Osteocyte (in vitro differentiated cells): ENCODE measurements at regions not wholly inside any gene's neighbourhood (a gene's known extent, or its start where the extent isn't known, plus 50 kb on each side); places are given as distances from the start of the nearest gene placed in this dataset.

Experiments
- DNase-seq: peaks from one replicate; pipeline ENCODE4 v3.0.0; 2021; ENCODE audit warnings: mixed read lengths; ENCODE audit not compliant: unreplicated experiment; ENCODE audit errors: extremely low spot score
- H3K27ac Mint-ChIP-seq: one replicate; pipeline ENCODE4 v1.8.0; 2021; ENCODE audit warnings: mild to moderate bottlenecking, mixed read lengths; ENCODE audit not compliant: unreplicated experiment
- H3K27me3 Mint-ChIP-seq: one replicate; pipeline ENCODE4 v1.8.0; 2021; ENCODE audit warnings: mixed read lengths; ENCODE audit not compliant: unreplicated experiment
- H3K36me3 Mint-ChIP-seq: one replicate; pipeline ENCODE4 v1.8.0; 2021; ENCODE audit warnings: mixed read lengths; ENCODE audit not compliant: unreplicated experiment
- H3K4me1 Mint-ChIP-seq: one replicate; pipeline ENCODE4 v1.8.0; 2021; ENCODE audit warnings: mixed read lengths; ENCODE audit not compliant: unreplicated experiment
- H3K4me3 Mint-ChIP-seq: one replicate; pipeline ENCODE4 v1.8.0; 2021; ENCODE audit warnings: mild to moderate bottlenecking, moderate library complexity, mixed read lengths; ENCODE audit not compliant: unreplicated experiment
- H3K9me3 Mint-ChIP-seq: one replicate; pipeline ENCODE4 v1.8.0; 2021; ENCODE audit warnings: mixed read lengths; ENCODE audit not compliant: unreplicated experiment
- TF ChIP-seq, protein P1 (sequence below): fragments of 200-600 bp; sonication (generic); IDR thresholded peaks from 2 replicates; pipeline ENCODE4 v1.5.0; 2021; ENCODE audit warnings: antibody characterized with exemption, mild to moderate bottlenecking, moderate library complexity

DNA sequence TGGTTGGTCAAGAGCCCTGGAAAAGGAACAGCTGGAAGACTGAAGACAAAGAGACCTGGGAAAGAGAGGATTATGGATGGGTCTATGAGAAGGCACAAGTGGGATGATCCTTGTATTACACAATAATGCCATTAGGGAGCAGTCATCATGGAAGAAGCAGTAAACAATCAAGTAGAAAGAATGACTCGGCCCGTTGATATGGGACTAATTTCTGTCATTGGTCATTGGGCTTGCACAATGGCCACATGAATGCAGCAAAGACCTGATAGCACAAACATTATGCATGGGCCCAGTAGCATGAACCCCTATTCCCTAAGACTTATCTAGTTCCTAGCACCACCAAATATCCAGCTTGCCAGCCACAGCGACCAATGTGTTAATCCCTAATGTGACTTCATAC, 390.3 kb upstream of the ZNF507 start:
- no peaks in the 10 kb centered on the region for H3K4me1 Mint-ChIP-seq

DNA sequence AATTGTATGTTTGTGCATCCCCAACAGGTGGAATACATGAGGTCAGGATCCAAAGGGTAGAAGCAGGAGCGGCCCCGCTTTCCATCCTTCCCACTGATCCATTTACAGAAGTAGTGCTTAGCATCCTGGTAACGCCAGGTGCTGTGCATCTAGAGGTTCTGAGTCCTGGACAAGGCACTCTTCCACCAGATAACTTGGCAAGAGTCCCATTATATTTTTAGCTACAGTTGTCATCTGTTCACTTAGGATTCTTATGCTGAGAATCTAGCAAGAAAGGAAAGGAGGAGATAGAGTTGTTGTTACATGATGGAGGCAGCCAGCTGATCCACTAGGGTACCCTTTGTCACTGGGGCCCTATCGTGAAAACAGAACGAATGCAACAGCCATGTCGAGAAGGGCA, 389.5 kb upstream of the ZNF507 start:
- H3K4me1 Mint-ChIP-seq = no peaks in the 10 kb centered on the region
- H3K27ac Mint-ChIP-seq = no peak overlapping the region
- TF ChIP-seq, protein P1, sequence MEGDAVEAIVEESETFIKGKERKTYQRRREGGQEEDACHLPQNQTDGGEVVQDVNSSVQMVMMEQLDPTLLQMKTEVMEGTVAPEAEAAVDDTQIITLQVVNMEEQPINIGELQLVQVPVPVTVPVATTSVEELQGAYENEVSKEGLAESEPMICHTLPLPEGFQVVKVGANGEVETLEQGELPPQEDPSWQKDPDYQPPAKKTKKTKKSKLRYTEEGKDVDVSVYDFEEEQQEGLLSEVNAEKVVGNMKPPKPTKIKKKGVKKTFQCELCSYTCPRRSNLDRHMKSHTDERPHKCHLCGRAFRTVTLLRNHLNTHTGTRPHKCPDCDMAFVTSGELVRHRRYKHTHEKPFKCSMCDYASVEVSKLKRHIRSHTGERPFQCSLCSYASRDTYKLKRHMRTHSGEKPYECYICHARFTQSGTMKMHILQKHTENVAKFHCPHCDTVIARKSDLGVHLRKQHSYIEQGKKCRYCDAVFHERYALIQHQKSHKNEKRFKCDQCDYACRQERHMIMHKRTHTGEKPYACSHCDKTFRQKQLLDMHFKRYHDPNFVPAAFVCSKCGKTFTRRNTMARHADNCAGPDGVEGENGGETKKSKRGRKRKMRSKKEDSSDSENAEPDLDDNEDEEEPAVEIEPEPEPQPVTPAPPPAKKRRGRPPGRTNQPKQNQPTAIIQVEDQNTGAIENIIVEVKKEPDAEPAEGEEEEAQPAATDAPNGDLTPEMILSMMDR = no peak
- no peaks in the 10 kb centered on the region for H3K27me3 Mint-ChIP-seq
- H3K36me3 Mint-ChIP-seq = no peaks in the 10 kb centered on the region
- peaks cover 41% of the 10 kb centered on the region for H3K9me3 Mint-ChIP-seq
- H3K4me3 Mint-ChIP-seq = no peak overlapping the region
- DNase-seq = no peak

More for the DNA sequence above, 390.3 kb upstream of the ZNF507 start:
- TF ChIP-seq, protein P1 = no peak
- Mint-ChIP-seq H3K9me3 (peaks cover 39% of the 10 kb centered on the region), H3K27me3 (no peaks in the 10 kb centered on the region), H3K27ac (no peak overlapping the region), H3K4me3 (no peak overlapping the region), H3K36me3 (no peaks in the 10 kb centered on the region)
- no peak for DNase-seq

DNA sequence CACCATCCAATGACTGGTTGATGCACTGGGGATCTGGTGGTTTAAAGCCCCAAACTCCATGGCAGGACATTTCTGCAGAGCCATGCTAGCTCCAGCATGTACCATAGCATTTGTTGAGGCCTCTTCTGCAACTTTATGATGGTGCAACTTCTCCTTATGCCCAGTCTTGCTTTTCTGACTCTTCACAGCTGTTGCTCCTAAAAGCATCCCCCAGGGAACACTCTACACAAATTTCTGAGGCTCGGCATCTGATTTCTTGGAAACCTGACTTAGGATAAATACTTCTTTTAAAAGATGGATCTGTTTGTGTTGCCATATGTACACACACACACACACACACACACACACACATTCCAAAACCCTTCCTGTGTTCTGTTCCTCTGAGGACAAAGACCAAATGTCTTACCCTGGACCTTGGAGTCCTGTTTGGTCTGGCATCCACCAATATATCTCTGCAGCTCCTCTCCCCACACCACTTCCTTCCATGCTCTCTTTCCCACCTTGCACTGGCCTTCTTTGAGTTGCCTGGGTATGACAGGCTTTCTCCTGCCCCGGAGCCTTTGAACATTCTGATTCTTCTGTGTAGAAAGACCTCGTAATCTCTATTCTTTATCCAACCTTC, 388.5 kb upstream of the ZNF507 start:
- Mint-ChIP-seq H3K9me3 (peaks cover 45% of the 10 kb centered on the region), H3K4me3 (no peak overlapping the region), H3K4me1 (no peaks in the 10 kb centered on the region), H3K36me3 (no peaks in the 10 kb centered on the region), H3K27me3 (no peaks in the 10 kb centered on the region), H3K27ac (no peak overlapping the region)
- no peak for DNase-seq
- TF ChIP-seq, protein P1 = no peak

DNA sequence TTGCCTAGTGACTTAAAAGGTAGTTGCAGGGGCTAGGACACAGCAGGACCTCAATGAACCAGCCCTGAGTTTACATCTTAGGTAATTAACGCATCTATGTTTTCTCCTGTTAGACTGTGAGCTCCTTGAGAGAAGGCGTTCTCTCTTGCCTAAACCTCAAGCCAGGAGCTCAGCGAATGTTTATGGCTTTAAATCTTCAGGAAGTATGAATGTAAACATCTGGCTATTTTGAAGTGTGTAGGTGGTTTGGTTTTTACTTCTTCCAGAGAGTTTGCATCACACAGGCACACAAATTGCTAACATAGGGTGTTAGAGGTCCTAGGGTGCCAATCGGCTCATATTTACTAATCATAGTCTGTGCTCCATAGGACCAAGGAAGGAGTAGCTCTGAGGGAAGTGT, 387.7 kb upstream of the ZNF507 start:
- Mint-ChIP-seq H3K9me3 (peaks cover 49% of the 10 kb centered on the region), H3K4me1 (no peaks in the 10 kb centered on the region), H3K27me3 (no peaks in the 10 kb centered on the region), H3K27ac (no peak overlapping the region), H3K36me3 (no peaks in the 10 kb centered on the region), H3K4me3 (no peak overlapping the region)
- DNase-seq = no peak
- TF ChIP-seq, protein P1 = no peak

DNA sequence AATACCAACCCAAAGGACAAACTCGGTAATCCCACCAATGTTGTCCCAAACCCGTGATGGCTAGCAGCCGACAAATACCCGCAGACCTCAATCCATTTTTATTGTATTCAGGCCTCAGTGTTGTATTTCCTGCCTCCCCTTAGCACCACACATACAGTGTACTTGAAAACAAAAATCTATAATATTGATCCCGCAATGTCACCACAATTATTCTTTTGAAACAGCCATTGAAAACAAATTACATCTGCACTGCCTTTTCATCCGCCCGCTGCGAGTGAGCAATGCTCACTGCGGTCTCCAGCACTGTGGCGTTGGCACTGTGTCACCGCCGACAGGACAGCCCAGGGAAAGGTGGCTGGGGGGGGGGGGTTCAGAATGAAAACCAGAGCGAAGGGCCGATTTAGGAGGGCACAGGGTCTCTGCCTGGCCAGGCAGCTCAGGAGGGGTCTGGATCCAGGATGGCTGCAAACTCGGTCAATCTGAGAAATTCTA, 385.8 kb upstream of the ZNF507 start:
- Mint-ChIP-seq H3K9me3 (peaks cover 60% of the 10 kb centered on the region), H3K4me1 (no peaks in the 10 kb centered on the region), H3K27me3 (no peaks in the 10 kb centered on the region), H3K27ac (no peak overlapping the region), H3K4me3 (no peak overlapping the region), H3K36me3 (no peaks in the 10 kb centered on the region)
- no peak for DNase-seq
- TF ChIP-seq, protein P1 = no peak
